K562 (cell line): ENCODE measurements at regions not wholly inside any gene's neighbourhood (a gene's known extent, or its start where the extent isn't known, plus 50 kb on each side); places are given as distances from the start of the nearest gene placed in this dataset.

Experiments
- ATAC-seq: fragments of 200-7000 bp; cut with Tn5 transposase; 3 replicates; pipeline ENCODE4 v1.9.1; 2020; ENCODE audit warnings: moderate library complexity
- BruUV-seq: library from RNA; stranded (reverse); fragments of 400-500 nt; replicated peaks from 2 replicates; lab custom pipeline; 2021; lab: Mats Ljungman, UMichigan
- CTCF ChIA-PET: fragments of 300-600 bp; formaldehyde crosslinking; extraction: SDS; loops from one replicate; lab custom pipeline; 2021; ENCODE audit warnings: low intra/inter-chr PET ratio; lab: Yijun Ruan, JAX
- POLR2A ChIA-PET: fragments of 300-600, 350-650 bp; sonication (Branson Sonifier 250); formaldehyde crosslinking; extraction: SDS; loops from one replicate; lab custom pipeline; 2021; ENCODE audit warnings: antibody characterized with exemption, inconsistent platforms; lab: Yijun Ruan, JAX
- DNase-seq, 4 experiments: peaks; one replicate each; pipeline versions ENCODE4 v3.0.0 to v3.0.0-alpha.2; 2011 to 2018; ENCODE audit warnings: low spot score in 3 of 4, mixed read lengths in 3 of 4; ENCODE audit errors: extremely low read depth in 1 of 4
- FAIRE-seq: peaks from 2 replicates; lab custom pipeline; 2011; peaks lifted over from hg19 to GRCh38; lab: Jason Lieb, UNC
- H2AFZ ChIP-seq: 2 replicates; pipeline ENCODE4 v1.6.0; 2011; ENCODE audit warnings: low read depth, low read length, control low read depth, inconsistent platforms
- H3K27ac ChIP-seq: fragments of 200-600 bp; 3 replicates; pipeline ENCODE4 v1.8.0; 2011; ENCODE audit warnings: low read depth, mild to moderate bottlenecking, control low read depth, inconsistent platforms, low read length, moderate library complexity, mixed read lengths; ENCODE audit errors: extremely low read depth
- H3K27me3 ChIP-seq, 2 experiments: fragments of 300-600 bp in 1 of 2; 2 replicates in 1 of 2; 3 replicates in 1 of 2; pipeline versions ENCODE4 v1.6.0 to v1.8.0; 2011; ENCODE audit warnings: inconsistent platforms in 2 of 2, low read length in 2 of 2, mild to moderate bottlenecking in 1 of 2, mixed read lengths in 1 of 2, moderate library complexity in 1 of 2; ENCODE audit not compliant: control insufficient read depth in 2 of 2, insufficient read depth in 2 of 2
- H3K36me3 ChIP-seq: fragments of 300-600 bp; 3 replicates; pipeline ENCODE4 v1.8.0; 2011; ENCODE audit warnings: mild to moderate bottlenecking, low read length, inconsistent platforms; ENCODE audit not compliant: control insufficient read depth, insufficient read depth
- H3K4me1 ChIP-seq, 2 experiments: fragments of 200-600 bp in 1 of 2; replicated peaks in 1 of 2; 2 replicates in 1 of 2; 3 replicates in 1 of 2; pipeline versions ENCODE4 v1.5.1 to v1.8.0; 2011; ENCODE audit warnings: inconsistent platforms in 2 of 2, low read length in 2 of 2, mild to moderate bottlenecking in 1 of 2, mixed read lengths in 1 of 2, moderate library complexity in 1 of 2; ENCODE audit not compliant: control insufficient read depth in 2 of 2, insufficient read depth in 2 of 2
- H3K4me2 ChIP-seq: 2 replicates; pipeline ENCODE4 v1.6.1; 2011; ENCODE audit warnings: low read length, control low read depth, inconsistent platforms, mixed read lengths; ENCODE audit not compliant: insufficient read depth
- H3K4me3 ChIP-seq: fragments of 200-600 bp; sonication (generic), shearing (Covaris generic); 2 replicates; pipeline ENCODE4 v1.5.1; 2016; ENCODE audit warnings: control low read depth, inconsistent platforms
- H3K79me2 ChIP-seq: fragments of 200-600 bp; 3 replicates; pipeline ENCODE4 v1.8.0; 2011; ENCODE audit warnings: low read length, inconsistent platforms; ENCODE audit not compliant: control insufficient read depth, insufficient read depth
- H3K9ac ChIP-seq, 2 experiments: 2 replicates each; pipeline versions ENCODE4 v1.6.0 to v1.6.1; 2011; ENCODE audit warnings: low read depth in 2 of 2, low read length in 2 of 2, control low read depth in 1 of 2, inconsistent platforms in 1 of 2, mild to moderate bottlenecking in 1 of 2, mixed read lengths in 1 of 2; ENCODE audit not compliant: insufficient read depth in 1 of 2
- H3K9me1 ChIP-seq: one replicate; pipeline ENCODE4 v1.6.0; 2011; ENCODE audit warnings: inconsistent platforms, mild to moderate bottlenecking, low read length, moderate library complexity; ENCODE audit not compliant: control insufficient read depth, insufficient read depth
- H3K9me3 ChIP-seq: replicated peaks from 2 replicates; pipeline ENCODE4 v1.5.1; 2011; ENCODE audit warnings: low read depth, low read length, inconsistent platforms; ENCODE audit not compliant: control insufficient read depth, insufficient read depth
- H4K20me1 ChIP-seq: replicated peaks from 2 replicates; pipeline ENCODE4 v1.6.1; 2011; ENCODE audit warnings: low read length, inconsistent platforms, mixed read lengths; ENCODE audit not compliant: control insufficient read depth, insufficient read depth
- ARID1B ChIP-seq: fragments of 450-650 bp; IDR thresholded peaks from 2 replicates; pipeline ENCODE4 v1.6.1; 2016; ENCODE audit warnings: antibody characterized with exemption, mild to moderate bottlenecking, inconsistent platforms
- ATF7 ChIP-seq: fragments of 450-650 bp; IDR thresholded peaks from 2 replicates; pipeline ENCODE4 v1.7.1; 2014; ENCODE audit warnings: mild to moderate bottlenecking, moderate library complexity
- BCOR ChIP-seq: fragments of 450-650 bp; IDR thresholded peaks from 2 replicates; pipeline ENCODE4 v1.6.1; 2016
- CBFA2T2 ChIP-seq: fragments of 450-650 bp; conservative IDR thresholded peaks from 2 replicates; pipeline ENCODE4 v1.6.1; 2017; ENCODE audit warnings: mild to moderate bottlenecking
- FOSL1 ChIP-seq: fragments of 200-800 bp; sonication (Bioruptor generic); conservative IDR thresholded peaks from 2 replicates; pipeline ENCODE4 v1.6.1; 2016; ENCODE audit warnings: missing genetic modification characterization, missing compliant biosample characterization
- JUND ChIP-seq, 2 experiments: IDR thresholded peaks; 2 replicates in 1 of 2; 3 replicates in 1 of 2; pipeline ENCODE4 v1.6.1; 2011; ENCODE audit warnings: borderline replicate concordance in 2 of 2, low read depth in 2 of 2, low read length in 2 of 2, improper control_type of control experiment in 1 of 2, missing biosample characterization in 1 of 2, missing genetic modification characterization in 1 of 2, missing genetic modification reagents in 1 of 2
- KAT8 ChIP-seq: fragments of 450-650 bp; IDR thresholded peaks from 2 replicates; pipeline ENCODE4 v1.6.1; 2016; ENCODE audit warnings: low read depth, mild to moderate bottlenecking
- KDM1A ChIP-seq, 2 experiments: fragments of 450-650 bp; IDR thresholded peaks; 2 replicates each; pipeline ENCODE4 v1.6.1; 2016; ENCODE audit warnings: mild to moderate bottlenecking in 2 of 2
- KDM4B ChIP-seq, 2 experiments: fragments of 450-650 bp in 1 of 2; sonication (generic) in 1 of 2; IDR thresholded peaks; 2 replicates each; pipeline ENCODE4 v1.6.1; 2016 to 2017; ENCODE audit warnings: borderline replicate concordance in 2 of 2, antibody characterized with exemption in 1 of 2, low read depth in 1 of 2, mild to moderate bottlenecking in 1 of 2
- MNT ChIP-seq, 2 experiments: fragments of 450-650 bp; conservative IDR thresholded peaks; 2 replicates each; pipeline ENCODE4 v1.6.1; 2017; ENCODE audit warnings: mild to moderate bottlenecking in 2 of 2, moderate library complexity in 2 of 2
- POLR2A ChIP-seq: fragments of 450-650 bp; conservative IDR thresholded peaks from 2 replicates; pipeline ENCODE4 v1.6.1; 2016
- POLR2B ChIP-seq: fragments of 450-650 bp; IDR thresholded peaks from 2 replicates; pipeline ENCODE4 v1.6.1; 2018; ENCODE audit warnings: low read depth; ENCODE audit not compliant: partially characterized antibody
- POLR3A ChIP-seq: IDR thresholded peaks from 2 replicates; pipeline ENCODE4 v1.6.1; 2011; ENCODE audit warnings: borderline replicate concordance, mild to moderate bottlenecking, moderate library complexity; ENCODE audit not compliant: insufficient read length, insufficient read depth; ENCODE audit errors: extremely low read depth
- RBM25 ChIP-seq: fragments of 200-400 bp; formaldehyde crosslinking; IDR thresholded peaks from 2 replicates; pipeline ENCODE4 v1.6.1; 2018; ENCODE audit warnings: low read length, low read depth, moderate library complexity; ENCODE audit not compliant: severe bottlenecking
- SUPT5H ChIP-seq: fragments of 450-650 bp; IDR thresholded peaks from 2 replicates; pipeline ENCODE4 v1.6.1; 2016
- ZNF143 ChIP-seq: sonication (generic); formaldehyde crosslinking; IDR thresholded peaks from 2 replicates; pipeline ENCODE4 v1.9.0; 2022; ENCODE audit warnings: mild to moderate bottlenecking, missing genetic modification reagents
- ZNF584 ChIP-seq: fragments of 200-800 bp; sonication (Bioruptor generic); IDR thresholded peaks from 2 replicates; pipeline ENCODE4 v1.6.1; 2016; ENCODE audit warnings: low read depth, mild to moderate bottlenecking, missing genetic modification characterization, missing compliant biosample characterization
- WGBS: fragments of 100-300 bp; shearing (Covaris generic); methylation state at CpG from one replicate; pipeline ENCODE4 v1.1.6; 2016; ENCODE audit warnings: low coverage, mixed read lengths; ENCODE audit not compliant: insufficient coverage; ENCODE audit errors: missing lambda C conversion rate; 5-methylcytosine and 5-hydroxymethylcytosine counted together
- in situ Hi-C: fragments of 300-500 bp; cut with MboI; formaldehyde crosslinking; loops from 4 replicates; pipeline ENCODE4 v1.15.0; 2018; ENCODE audit warnings: inconsistent platforms, mixed read lengths
- intact Hi-C: fragments of 100-400 bp; cut with micrococcal nuclease; formaldehyde crosslinking; loops from 2 replicates; pipeline ENCODE4 v1.14.2; 2022
- TF ChIP-seq, protein P1 (sequence below): IDR thresholded peaks from 2 replicates; pipeline ENCODE4 v1.6.1; 2016; ENCODE audit warnings: missing genetic modification characterization, missing compliant biosample characterization
- TF ChIP-seq, protein P2 (sequence below), 2 experiments: fragments of 450-650 bp in 1 of 2; sonication (generic) in 1 of 2; formaldehyde crosslinking in 1 of 2; IDR thresholded peaks in 1 of 2; conservative IDR thresholded peaks in 1 of 2; 2 replicates each; pipeline versions ENCODE4 v1.6.1 to v1.8.1; 2016 to 2023; ENCODE audit warnings: mild to moderate bottlenecking in 2 of 2, moderate library complexity in 2 of 2, inconsistent platforms in 1 of 2, missing genetic modification reagents in 1 of 2

DNA sequence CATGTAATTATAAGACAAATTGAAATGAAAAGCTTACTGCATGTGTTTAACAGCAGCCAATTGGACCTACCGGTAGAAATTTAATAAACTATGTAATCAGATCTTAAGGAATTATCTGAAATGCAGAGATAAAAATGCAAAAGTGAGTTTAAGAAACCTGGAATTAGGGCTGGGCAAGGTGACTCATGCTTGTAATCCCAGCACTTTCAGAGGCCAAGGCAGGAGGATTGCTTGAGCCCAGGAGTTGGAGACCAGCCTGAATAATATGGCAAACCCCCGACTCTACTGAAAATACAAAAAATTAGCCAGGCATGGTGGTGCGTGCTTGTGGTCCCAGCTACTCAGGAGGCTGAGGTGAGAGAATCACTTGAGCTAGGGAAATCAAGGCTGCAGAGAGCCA lies 74.1 kb downstream of the HFE start:
- Histone ChIP-seq H3K79me2 (peaks cover 83% of the 10 kb centered on the region), H3K9me3 (no peaks in the 10 kb centered on the region), H3K9me1 (no peaks in the 10 kb centered on the region), H3K36me3 (peaks cover 51% of the 10 kb centered on the region), H3K27me3 (no peaks in the 10 kb centered on the region), H3K4me3 (no peak overlapping the region; the same call in 1 of the 2 replicates), H3K4me2 (peak overlapping the region; percentile 92), H3K9ac (peak overlapping the region in 1 of 2 experiments; percentile 6; a peak in 1 of 4 replicates), H4K20me1 (peaks cover 28% of the 10 kb centered on the region), H3K27ac (peak overlapping the region; percentile 3; the same call in 1 of the 3 replicates), H2AFZ (no peak overlapping the region), H3K4me1 (peaks cover 9 to 15% of the 10 kb centered on the region in 2 experiments; a peak in 4 of 5 replicates)
- DNase-seq (no peak), ATAC-seq (no peak), FAIRE-seq (no peak)
- intact Hi-C loops (no loop called here), in situ Hi-C loops (no loop called here)
- ChIA-PET POLR2A (interaction anchor here (0.6 to 10.4 kb wide), 13 partner anchors 8 to 434 kb away, joined by 3 to 465 read pairs (median 7); a partner anchor contains a TSS), CTCF (no interaction called here)
- BruUV-seq, result no TSS peak
- 32% methylated on average over 3 of the region's 3 CpGs for WGBS
- TF ChIP-seq POLR3A, result no peak
- peak; percentile 52 for TF ChIP-seq POLR2B
- no peak for TF ChIP-seq KAT8
- TF ChIP-seq BCOR, result peak; percentile 52; the same call in 1 of the 2 replicates
- TF ChIP-seq ATF7, result no peak
- TF ChIP-seq MNT (conservative IDR thresholded peaks at IDR 0.05), result 0 out of 4 replicates have a peak, but pooled peaks of 1 of the 2 experiments have one; percentile 34
- no peak for TF ChIP-seq ZNF143 (CRISPR knock-in tag)
- peak; percentile 47; the same call in 1 of the 2 replicates for TF ChIP-seq SUPT5H
- TF ChIP-seq KDM1A (IDR thresholded peaks at IDR 0.05), result 0 out of 4 replicates have a peak, but pooled peaks of 1 of the 2 experiments have one; percentile 26
- TF ChIP-seq KDM4B (IDR thresholded peaks at IDR 0.05; ENCODE audit: borderline replicate concordance in 2 of 2, low read depth in 1 of 2), result no peak
- peak; percentile 61 for TF ChIP-seq POLR2A
- peak; percentile 69 for TF ChIP-seq JUND (IDR thresholded peaks at IDR 0.05; ENCODE audit: borderline replicate concordance, low read depth, low read length)
- TF ChIP-seq JUND (tag; IDR thresholded peaks at IDR 0.05; ENCODE audit: borderline replicate concordance, low read depth, low read length), result peak; percentile 66; the same call in 2 of the 3 replicates
- TF ChIP-seq RBM25, result peak; percentile 11
- TF ChIP-seq, protein P1, sequence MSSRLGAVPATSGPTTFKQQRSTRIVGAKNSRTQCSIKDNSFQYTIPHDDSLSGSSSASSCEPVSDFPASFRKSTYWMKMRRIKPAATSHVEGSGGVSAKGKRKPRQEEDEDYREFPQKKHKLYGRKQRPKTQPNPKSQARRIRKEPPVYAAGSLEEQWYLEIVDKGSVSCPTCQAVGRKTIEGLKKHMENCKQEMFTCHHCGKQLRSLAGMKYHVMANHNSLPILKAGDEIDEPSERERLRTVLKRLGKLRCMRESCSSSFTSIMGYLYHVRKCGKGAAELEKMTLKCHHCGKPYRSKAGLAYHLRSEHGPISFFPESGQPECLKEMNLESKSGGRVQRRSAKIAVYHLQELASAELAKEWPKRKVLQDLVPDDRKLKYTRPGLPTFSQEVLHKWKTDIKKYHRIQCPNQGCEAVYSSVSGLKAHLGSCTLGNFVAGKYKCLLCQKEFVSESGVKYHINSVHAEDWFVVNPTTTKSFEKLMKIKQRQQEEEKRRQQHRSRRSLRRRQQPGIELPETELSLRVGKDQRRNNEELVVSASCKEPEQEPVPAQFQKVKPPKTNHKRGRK (tag), result 0 out of 2 replicates have a peak, but pooled peaks have one; percentile 1
- TF ChIP-seq ZNF584, result no peak
- peak; percentile 61 for TF ChIP-seq FOSL1 (tag)
- TF ChIP-seq ARID1B, result peak; percentile 43
- no peak for TF ChIP-seq CBFA2T2
- TF ChIP-seq, protein P2, sequence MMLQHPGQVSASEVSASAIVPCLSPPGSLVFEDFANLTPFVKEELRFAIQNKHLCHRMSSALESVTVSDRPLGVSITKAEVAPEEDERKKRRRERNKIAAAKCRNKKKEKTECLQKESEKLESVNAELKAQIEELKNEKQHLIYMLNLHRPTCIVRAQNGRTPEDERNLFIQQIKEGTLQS (IDR thresholded peaks at IDR 0.05), result peak; percentile 73
- TF ChIP-seq, protein P2 (CRISPR knock-in tag; conservative IDR thresholded peaks at IDR 0.05), result no peak
